Nephron progenitor cell (in vitro differentiated cells): ENCODE measurements at regions not wholly inside any gene's neighbourhood (a gene's known extent, or its start where the extent isn't known, plus 50 kb on each side); places are given as distances from the start of the nearest gene placed in this dataset.

ENCODE experiments used
- DNase-seq: peaks from one replicate; pipeline ENCODE4 v3.0.0; 2021
- H3K27ac Mint-ChIP-seq: 2 replicates; pipeline ENCODE4 v1.8.0; 2021; ENCODE audit warnings: mild to moderate bottlenecking, moderate library complexity, mixed read lengths
- H3K27me3 Mint-ChIP-seq: 2 replicates; pipeline ENCODE4 v1.8.0; 2021; ENCODE audit warnings: mild to moderate bottlenecking, low read depth, mixed read lengths; ENCODE audit not compliant: poor library complexity
- H3K36me3 Mint-ChIP-seq: 2 replicates; pipeline ENCODE4 v1.8.0; 2021; ENCODE audit warnings: low read depth, mixed read lengths
- H3K4me1 Mint-ChIP-seq: 2 replicates; pipeline ENCODE4 v1.8.0; 2021; ENCODE audit warnings: mixed read lengths
- H3K4me3 Mint-ChIP-seq: 2 replicates; pipeline ENCODE4 v1.8.0; 2021; ENCODE audit warnings: mild to moderate bottlenecking, moderate library complexity, mixed read lengths
- H3K9me3 Mint-ChIP-seq: 2 replicates; pipeline ENCODE4 v1.8.0; 2021; ENCODE audit warnings: mild to moderate bottlenecking, moderate library complexity, mixed read lengths
- CTCF ChIP-seq: fragments of 200-600 bp; sonication (generic); IDR thresholded peaks from 2 replicates; pipeline ENCODE4 v1.5.0; 2021; ENCODE audit warnings: antibody characterized with exemption

DNA sequence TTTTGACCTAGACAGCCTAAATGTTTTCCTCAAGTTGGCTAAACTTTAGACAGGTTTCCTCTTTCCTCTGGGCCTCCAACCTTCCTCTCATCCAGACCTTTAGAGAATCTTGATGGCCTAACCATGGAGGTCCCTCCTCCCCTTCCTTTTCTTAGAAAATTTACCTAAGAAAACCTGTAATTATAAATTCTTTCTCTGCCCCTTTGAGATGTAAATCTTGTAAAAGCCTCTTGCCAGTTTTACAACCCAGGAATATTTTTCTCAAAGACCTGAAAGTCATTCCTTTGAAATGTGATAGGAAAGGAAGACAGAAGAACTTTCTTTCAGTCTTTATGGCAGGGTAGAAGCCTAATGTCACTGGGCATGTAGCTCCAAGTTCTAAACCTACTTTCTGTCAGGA, 1752.6 kb upstream of the C9orf72 start:
- no peak for TF ChIP-seq CTCF

GRCh38 chr9:29332789-29333188, 1759.5 kb upstream of the C9orf72 start:
- Mint-ChIP-seq H3K4me3 (no peak overlapping the region), H3K9me3 (no peaks in the 10 kb centered on the region), H3K36me3 (no peaks in the 10 kb centered on the region)

More for the DNA sequence above, 1752.6 kb upstream of the C9orf72 start:
- peaks cover 14% of the 10 kb centered on the region for H3K9me3 Mint-ChIP-seq
- H3K36me3 Mint-ChIP-seq: peaks cover 7% of the 10 kb centered on the region
- DNase-seq: no peak
- peaks cover 36% of the 10 kb centered on the region for H3K4me1 Mint-ChIP-seq
- peak overlapping the region; percentile 17 for H3K4me3 Mint-ChIP-seq
- H3K27ac Mint-ChIP-seq: peak overlapping the region; percentile 95
- no peaks in the 10 kb centered on the region for H3K27me3 Mint-ChIP-seq

GRCh38 chr9:29336281-29336680, 1763.0 kb upstream of the C9orf72 start:
- DNase-seq: no peak
- Mint-ChIP-seq H3K9me3 (no peaks in the 10 kb centered on the region), H3K4me3 (no peak overlapping the region), H3K4me1 (peaks cover 4% of the 10 kb centered on the region), H3K27me3 (no peaks in the 10 kb centered on the region), H3K36me3 (no peaks in the 10 kb centered on the region), H3K27ac (no peak overlapping the region)
- TF ChIP-seq CTCF: no peak

More at GRCh38 chr9:29332789-29333188, 1759.5 kb upstream of the C9orf72 start:
- Mint-ChIP-seq H3K27me3 (no peaks in the 10 kb centered on the region), H3K4me1 (peaks cover 4% of the 10 kb centered on the region), H3K27ac (no peak overlapping the region)
- no peak for DNase-seq
- TF ChIP-seq CTCF: no peak

GRCh38 chr9:29339387-29339786, 1766.1 kb upstream of the C9orf72 start:
- Mint-ChIP-seq H3K27me3 (no peaks in the 10 kb centered on the region), H3K4me3 (no peak overlapping the region), H3K36me3 (no peaks in the 10 kb centered on the region), H3K9me3 (no peaks in the 10 kb centered on the region), H3K27ac (peak overlapping the region; percentile 4), H3K4me1 (no peaks in the 10 kb centered on the region)
- TF ChIP-seq CTCF: no peak
- DNase-seq: no peak

- H3K36me3 Mint-ChIP-seq: no peaks in the 10 kb centered on the region
- H3K27me3 Mint-ChIP-seq: no peaks in the 10 kb centered on the region
- no peak for TF ChIP-seq CTCF
- H3K9me3 Mint-ChIP-seq: no peaks in the 10 kb centered on the region
- DNase-seq: no peak
- H3K4me1 Mint-ChIP-seq: no peaks in the 10 kb centered on the region
- no peak overlapping the region for H3K4me3 Mint-ChIP-seq
- no peak overlapping the region for H3K27ac Mint-ChIP-seq
Measured at GRCh38 chr9:29348999-29349398, 1775.7 kb upstream of the C9orf72 start.

DNA sequence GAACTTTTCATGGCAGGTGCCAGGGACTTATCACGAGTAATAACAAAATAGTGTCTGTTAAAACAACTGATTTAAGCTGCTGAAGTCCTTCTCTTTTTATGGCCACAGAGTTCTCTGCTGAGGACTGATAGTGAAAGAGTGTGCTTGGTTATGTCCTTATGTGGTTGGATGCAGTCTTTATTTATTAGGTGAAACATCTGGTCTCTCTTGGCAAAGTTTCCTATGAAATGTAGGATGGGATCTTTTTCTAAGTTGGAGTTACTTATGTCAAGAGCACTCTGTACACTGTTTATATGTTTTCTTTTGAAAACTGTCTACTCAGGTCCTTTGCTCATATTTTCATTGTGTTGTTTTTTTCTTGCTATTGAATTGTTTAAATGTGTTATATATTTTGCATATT, 1816.1 kb upstream of the C9orf72 start:
- Mint-ChIP-seq H3K9me3 (peaks cover 7% of the 10 kb centered on the region), H3K4me3 (no peak overlapping the region), H3K27ac (no peak overlapping the region), H3K36me3 (no peaks in the 10 kb centered on the region), H3K27me3 (no peaks in the 10 kb centered on the region), H3K4me1 (no peaks in the 10 kb centered on the region)
- no peak for TF ChIP-seq CTCF
- no peak for DNase-seq
